Liver (tissue), 3 donors: ENCODE measurements at regions not wholly inside any gene's neighbourhood (a gene's known extent, or its start where the extent isn't known, plus 50 kb on each side); places are given as distances from the start of the nearest gene placed in this dataset.

ENCODE experiments used
- EGR1 ChIP-seq, 2 donors: IDR thresholded peaks; 2 replicates each; pipeline ENCODE4 v1.6.1; 2016 to 2018; ENCODE audit warnings: antibody characterized with exemption in 2 of 2, low read depth in 2 of 2
- GABPA ChIP-seq, 2 donors: IDR thresholded peaks in 1 of 2; conservative IDR thresholded peaks in 1 of 2; 2 replicates each; pipeline ENCODE4 v1.6.1; 2016; ENCODE audit warnings: antibody characterized with exemption in 2 of 2, mild to moderate bottlenecking in 1 of 2, moderate library complexity in 1 of 2
- HNF4A ChIP-seq, 2 donors: conservative IDR thresholded peaks; 2 replicates each; pipeline ENCODE4 v1.6.1; 2016; ENCODE audit warnings: antibody characterized with exemption in 2 of 2, mild to moderate bottlenecking in 2 of 2
- NR2F2 ChIP-seq: IDR thresholded peaks from 2 replicates; pipeline ENCODE4 v1.6.1; 2016; ENCODE audit warnings: antibody characterized with exemption
- RAD21 ChIP-seq, 2 donors: IDR thresholded peaks; 2 replicates each; pipeline ENCODE4 v1.6.1; 2016; ENCODE audit warnings: antibody characterized with exemption in 2 of 2, mild to moderate bottlenecking in 2 of 2
- SP1 ChIP-seq: IDR thresholded peaks from 2 replicates; pipeline ENCODE4 v1.6.1; 2018; ENCODE audit warnings: antibody characterized with exemption, mild to moderate bottlenecking
- TAF1 ChIP-seq: conservative IDR thresholded peaks from 2 replicates; pipeline ENCODE4 v1.6.1; 2016; ENCODE audit warnings: antibody characterized with exemption, mild to moderate bottlenecking
- TF ChIP-seq, protein P1 (sequence below): fragments of 150-350 bp; IDR thresholded peaks from 2 replicates; pipeline ENCODE4 v1.5.1; 2017; ENCODE audit warnings: improper control_type of control experiment, low read depth, low read length; ENCODE audit not compliant: missing input control
- TF ChIP-seq, protein P2 (sequence below): IDR thresholded peaks from 2 replicates; pipeline ENCODE4 v1.6.1; 2016; ENCODE audit warnings: antibody characterized with exemption
- TF ChIP-seq, protein P3 (sequence below): IDR thresholded peaks from 2 replicates; pipeline ENCODE4 v1.6.1; 2016; ENCODE audit warnings: antibody characterized with exemption, mild to moderate bottlenecking
- donor health status: healthy.
- donor health status: healthy.

DNA sequence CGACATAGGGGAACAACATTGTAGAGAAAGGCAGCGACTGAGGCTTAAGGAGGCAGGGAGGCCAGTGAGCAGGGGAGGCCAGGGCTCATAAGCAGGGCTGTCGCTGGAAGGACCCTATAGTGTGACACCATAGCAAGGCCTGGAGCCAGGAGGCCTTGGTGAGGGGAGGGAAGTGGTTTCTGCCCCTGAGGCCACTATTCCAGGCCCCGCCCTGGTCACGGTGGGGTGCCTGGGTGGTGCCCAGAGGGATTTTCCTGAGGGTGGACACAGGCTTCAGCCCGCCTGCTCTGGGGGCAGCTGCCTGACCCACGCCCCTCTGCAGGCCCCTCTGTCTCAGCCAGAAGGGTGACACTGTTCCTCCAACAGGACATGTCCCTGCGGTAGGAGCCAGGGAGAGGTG, 147.8 kb upstream of the IQSEC1 start:
- TF ChIP-seq, protein P1, sequence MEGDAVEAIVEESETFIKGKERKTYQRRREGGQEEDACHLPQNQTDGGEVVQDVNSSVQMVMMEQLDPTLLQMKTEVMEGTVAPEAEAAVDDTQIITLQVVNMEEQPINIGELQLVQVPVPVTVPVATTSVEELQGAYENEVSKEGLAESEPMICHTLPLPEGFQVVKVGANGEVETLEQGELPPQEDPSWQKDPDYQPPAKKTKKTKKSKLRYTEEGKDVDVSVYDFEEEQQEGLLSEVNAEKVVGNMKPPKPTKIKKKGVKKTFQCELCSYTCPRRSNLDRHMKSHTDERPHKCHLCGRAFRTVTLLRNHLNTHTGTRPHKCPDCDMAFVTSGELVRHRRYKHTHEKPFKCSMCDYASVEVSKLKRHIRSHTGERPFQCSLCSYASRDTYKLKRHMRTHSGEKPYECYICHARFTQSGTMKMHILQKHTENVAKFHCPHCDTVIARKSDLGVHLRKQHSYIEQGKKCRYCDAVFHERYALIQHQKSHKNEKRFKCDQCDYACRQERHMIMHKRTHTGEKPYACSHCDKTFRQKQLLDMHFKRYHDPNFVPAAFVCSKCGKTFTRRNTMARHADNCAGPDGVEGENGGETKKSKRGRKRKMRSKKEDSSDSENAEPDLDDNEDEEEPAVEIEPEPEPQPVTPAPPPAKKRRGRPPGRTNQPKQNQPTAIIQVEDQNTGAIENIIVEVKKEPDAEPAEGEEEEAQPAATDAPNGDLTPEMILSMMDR, result no peak
- TF ChIP-seq, protein P2, sequence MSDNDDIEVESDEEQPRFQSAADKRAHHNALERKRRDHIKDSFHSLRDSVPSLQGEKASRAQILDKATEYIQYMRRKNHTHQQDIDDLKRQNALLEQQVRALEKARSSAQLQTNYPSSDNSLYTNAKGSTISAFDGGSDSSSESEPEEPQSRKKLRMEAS, result no peak
- TF ChIP-seq TAF1 (no peak), GABPA (IDR thresholded peaks at IDR 0.05 in 1 of 2, conservative IDR thresholded peaks at IDR 0.05 in 1 of 2) (no peak), HNF4A (conservative IDR thresholded peaks at IDR 0.05) (no peak), EGR1 (IDR thresholded peaks at IDR 0.05; ENCODE audit: low read depth in 2 of 2) (no peak), NR2F2 (no peak), SP1 (no peak), RAD21 (IDR thresholded peaks at IDR 0.05) (no peak)
- TF ChIP-seq, protein P3, sequence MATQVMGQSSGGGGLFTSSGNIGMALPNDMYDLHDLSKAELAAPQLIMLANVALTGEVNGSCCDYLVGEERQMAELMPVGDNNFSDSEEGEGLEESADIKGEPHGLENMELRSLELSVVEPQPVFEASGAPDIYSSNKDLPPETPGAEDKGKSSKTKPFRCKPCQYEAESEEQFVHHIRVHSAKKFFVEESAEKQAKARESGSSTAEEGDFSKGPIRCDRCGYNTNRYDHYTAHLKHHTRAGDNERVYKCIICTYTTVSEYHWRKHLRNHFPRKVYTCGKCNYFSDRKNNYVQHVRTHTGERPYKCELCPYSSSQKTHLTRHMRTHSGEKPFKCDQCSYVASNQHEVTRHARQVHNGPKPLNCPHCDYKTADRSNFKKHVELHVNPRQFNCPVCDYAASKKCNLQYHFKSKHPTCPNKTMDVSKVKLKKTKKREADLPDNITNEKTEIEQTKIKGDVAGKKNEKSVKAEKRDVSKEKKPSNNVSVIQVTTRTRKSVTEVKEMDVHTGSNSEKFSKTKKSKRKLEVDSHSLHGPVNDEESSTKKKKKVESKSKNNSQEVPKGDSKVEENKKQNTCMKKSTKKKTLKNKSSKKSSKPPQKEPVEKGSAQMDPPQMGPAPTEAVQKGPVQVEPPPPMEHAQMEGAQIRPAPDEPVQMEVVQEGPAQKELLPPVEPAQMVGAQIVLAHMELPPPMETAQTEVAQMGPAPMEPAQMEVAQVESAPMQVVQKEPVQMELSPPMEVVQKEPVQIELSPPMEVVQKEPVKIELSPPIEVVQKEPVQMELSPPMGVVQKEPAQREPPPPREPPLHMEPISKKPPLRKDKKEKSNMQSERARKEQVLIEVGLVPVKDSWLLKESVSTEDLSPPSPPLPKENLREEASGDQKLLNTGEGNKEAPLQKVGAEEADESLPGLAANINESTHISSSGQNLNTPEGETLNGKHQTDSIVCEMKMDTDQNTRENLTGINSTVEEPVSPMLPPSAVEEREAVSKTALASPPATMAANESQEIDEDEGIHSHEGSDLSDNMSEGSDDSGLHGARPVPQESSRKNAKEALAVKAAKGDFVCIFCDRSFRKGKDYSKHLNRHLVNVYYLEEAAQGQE, result no peak
